ENCODE measurements at regions not wholly inside any gene's neighbourhood (a gene's known extent, or its start where the extent isn't known, plus 50 kb on each side); places are given as distances from the start of the nearest gene placed in this dataset.

GRCh38 chr14:53260286-53260685, 107.2 kb upstream of the DDHD1 start:
- TF ChIP-seq, protein P1, sequence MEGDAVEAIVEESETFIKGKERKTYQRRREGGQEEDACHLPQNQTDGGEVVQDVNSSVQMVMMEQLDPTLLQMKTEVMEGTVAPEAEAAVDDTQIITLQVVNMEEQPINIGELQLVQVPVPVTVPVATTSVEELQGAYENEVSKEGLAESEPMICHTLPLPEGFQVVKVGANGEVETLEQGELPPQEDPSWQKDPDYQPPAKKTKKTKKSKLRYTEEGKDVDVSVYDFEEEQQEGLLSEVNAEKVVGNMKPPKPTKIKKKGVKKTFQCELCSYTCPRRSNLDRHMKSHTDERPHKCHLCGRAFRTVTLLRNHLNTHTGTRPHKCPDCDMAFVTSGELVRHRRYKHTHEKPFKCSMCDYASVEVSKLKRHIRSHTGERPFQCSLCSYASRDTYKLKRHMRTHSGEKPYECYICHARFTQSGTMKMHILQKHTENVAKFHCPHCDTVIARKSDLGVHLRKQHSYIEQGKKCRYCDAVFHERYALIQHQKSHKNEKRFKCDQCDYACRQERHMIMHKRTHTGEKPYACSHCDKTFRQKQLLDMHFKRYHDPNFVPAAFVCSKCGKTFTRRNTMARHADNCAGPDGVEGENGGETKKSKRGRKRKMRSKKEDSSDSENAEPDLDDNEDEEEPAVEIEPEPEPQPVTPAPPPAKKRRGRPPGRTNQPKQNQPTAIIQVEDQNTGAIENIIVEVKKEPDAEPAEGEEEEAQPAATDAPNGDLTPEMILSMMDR (optimal IDR thresholded peaks at IDR 0.05 in 1 of 3, IDR thresholded peaks at IDR 0.05 in 1 of 3, conservative IDR thresholded peaks at IDR 0.05 in 1 of 3; ENCODE audit: extremely low read depth in 1 of 3, insufficient read depth in 2 of 3, low read length in 3 of 3), result no peak
- no peak for TF ChIP-seq EZH2 (IDR thresholded peaks at IDR 0.05; ENCODE audit: low read length)

All from keratinocyte (primary cell).